T47D (cell line): ENCODE measurements at regions not wholly inside any gene's neighbourhood (a gene's known extent, or its start where the extent isn't known, plus 50 kb on each side); places are given as distances from the start of the nearest gene placed in this dataset.
"Not testable (repeated sequence)": the region's sequence is repeated elsewhere in the genome, so short reads cannot be mapped to it uniquely, and the experiment has no call there.

Source experiments
- DNase-seq, 2 experiments: peaks; one replicate each; pipeline versions ENCODE4 v3.0.0 to v3.0.0-alpha.2; 2011 to 2012; ENCODE audit warnings: low read depth in 1 of 2, low spot score in 1 of 2
- in situ Hi-C: cut with HindIII; loops from 2 replicates; pipeline ENCODE4 v1.10.0; 2016; ENCODE audit warnings: low sequenced_read_pairs, low pct_unique_long_range_greater_than_20kb

DNA sequence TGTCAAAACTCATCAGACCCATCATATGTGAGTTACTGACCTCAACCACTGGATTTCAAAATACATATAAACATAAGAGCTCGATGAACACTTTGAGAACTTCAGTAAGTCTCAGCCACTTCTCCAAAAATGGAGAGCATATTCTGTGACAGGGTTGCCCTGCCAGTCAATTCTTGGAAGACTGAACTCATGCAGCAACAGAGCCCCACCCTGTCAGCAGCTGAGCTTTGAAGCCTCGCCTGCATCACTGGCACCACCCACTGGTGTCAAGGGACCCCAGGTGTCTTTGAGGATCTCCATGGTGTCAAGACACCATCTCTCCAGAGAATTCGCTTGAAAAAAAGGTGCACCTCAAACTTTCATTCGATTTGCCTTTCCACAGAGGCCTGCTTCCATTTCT lies 420.1 kb downstream of the SPATA31A1 start:
- in situ Hi-C loops, DNase-seq: not testable (repeated sequence)

GRCh38 chr9:39791356-39791755 lies 435.9 kb downstream of the SPATA31A1 start:
- in situ Hi-C loops, DNase-seq: not testable (repeated sequence)

GRCh38 chr9:39797935-39798334 lies 442.5 kb downstream of the SPATA31A1 start:
- DNase-seq, in situ Hi-C loops: not testable (repeated sequence)

- in situ Hi-C loops = not testable (repeated sequence)
Measured at GRCh38 chr9:39799252-39799651, 443.8 kb downstream of the SPATA31A1 start.

GRCh38 chr9:39802561-39802960 lies 447.1 kb downstream of the SPATA31A1 start:
- in situ Hi-C loops, DNase-seq: not testable (repeated sequence)

More at GRCh38 chr9:39799252-39799651, 443.8 kb downstream of the SPATA31A1 start:
- not testable (repeated sequence) for DNase-seq

- DNase-seq = peak in 1 of 2 experiments; percentile 72
Measured at GRCh38 chr9:39809401-39810226, 454.1 kb downstream of the SPATA31A1 start.

DNA sequence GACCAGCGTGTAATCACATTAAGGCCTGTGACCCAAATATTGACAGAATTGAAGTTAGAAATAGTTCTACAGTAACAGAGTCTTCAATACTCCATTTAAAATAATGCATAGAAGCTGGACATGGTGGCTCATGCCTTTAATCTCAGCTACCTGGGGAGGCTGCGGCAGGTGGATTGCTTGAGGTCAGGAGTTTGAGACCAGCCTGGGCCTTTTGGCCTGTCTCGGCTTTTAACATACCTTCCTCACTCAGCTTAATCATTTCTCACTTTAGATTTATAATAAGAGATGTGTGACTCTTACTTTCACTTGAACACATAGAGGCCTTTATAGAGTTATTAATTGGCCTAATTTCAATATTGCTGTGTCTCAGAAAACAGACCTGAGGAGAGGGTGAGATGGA lies 454.9 kb downstream of the SPATA31A1 start:
- DNase-seq, in situ Hi-C loops: not testable (repeated sequence)

More at GRCh38 chr9:39809401-39810226, 454.1 kb downstream of the SPATA31A1 start:
- in situ Hi-C loops = not testable (repeated sequence)

DNA sequence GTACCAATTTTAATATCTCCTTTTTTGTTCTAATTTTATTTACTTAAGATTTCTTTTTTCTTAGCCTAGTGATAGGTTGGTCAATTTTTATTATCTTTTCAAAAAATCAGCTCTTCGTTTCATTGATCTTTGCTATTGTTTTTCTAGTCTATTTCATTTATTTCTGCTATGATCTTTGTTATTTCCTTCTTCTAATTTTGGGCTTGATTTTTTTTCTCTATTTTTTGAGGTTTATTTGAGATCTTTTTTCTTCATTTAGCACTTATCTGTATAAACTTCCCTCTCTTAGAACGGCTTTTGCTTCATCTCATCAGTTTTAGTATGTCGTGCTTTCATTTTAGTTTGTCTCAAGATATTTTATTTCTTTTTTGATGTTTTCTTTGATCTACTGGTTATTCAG lies 456.1 kb downstream of the SPATA31A1 start:
- in situ Hi-C loops, DNase-seq: not testable (repeated sequence)

- peak in 1 of 2 experiments; percentile 3 for DNase-seq
- in situ Hi-C loops = not testable (repeated sequence)
Measured at GRCh38 chr9:39828457-39828856, 473.0 kb downstream of the SPATA31A1 start.
